Prostate gland (tissue), 2 donors: ENCODE measurements at regions not wholly inside any gene's neighbourhood (a gene's known extent, or its start where the extent isn't known, plus 50 kb on each side); places are given as distances from the start of the nearest gene placed in this dataset.
"Not testable (repeated sequence)": the region's sequence is repeated elsewhere in the genome, so short reads cannot be mapped to it uniquely, and the experiment has no call there.

Experiments
- DNase-seq: peaks from one replicate; pipeline ENCODE4 v3.0.0-alpha.2; 2019; ENCODE audit warnings: low spot score
- H3K27ac ChIP-seq, 2 donors: fragments of 200-600 bp; sonication (generic); 2 replicates each; pipeline ENCODE4 v1.5.1; 2017 to 2019
- H3K27me3 ChIP-seq: fragments of 200-600 bp; sonication (generic); replicated peaks from 2 replicates; pipeline ENCODE4 v1.5.1; 2019; ENCODE audit not compliant: insufficient read depth
- H3K36me3 ChIP-seq, 2 donors: fragments of 200-600 bp; sonication (generic); 1 replicate in 1 of 2; 2 replicates in 1 of 2; pipeline versions ENCODE4 v1.5.1 to v1.8.1; 2017 to 2019
- H3K4me1 ChIP-seq: fragments of 200-600 bp; sonication (generic); replicated peaks from 2 replicates; pipeline ENCODE4 v1.5.1; 2019
- H3K4me3 ChIP-seq, 2 donors: fragments of 200-600 bp; sonication (generic); 2 replicates each; pipeline ENCODE4 v1.5.1; 2017 to 2019
- H3K9me3 ChIP-seq: fragments of 200-600 bp; sonication (generic); 2 replicates; pipeline ENCODE4 v1.5.1; 2017
- CTCF ChIP-seq, 4 experiments: fragments of 200-600 bp in 2 of 4; fragments of 450-650 bp in 2 of 4; sonication (generic) in 2 of 4; IDR thresholded peaks; 1 replicate in 3 of 4; 2 replicates in 1 of 4; pipeline ENCODE4 v1.5.1; 2016 to 2019; ENCODE audit warnings: antibody characterized with exemption in 4 of 4, mild to moderate bottlenecking in 2 of 4, moderate library complexity in 2 of 4
- POLR2A ChIP-seq: fragments of 450-650 bp; IDR thresholded peaks from one replicate; pipeline ENCODE4 v1.6.1; 2016; ENCODE audit warnings: antibody characterized with exemption, mild to moderate bottlenecking
- POLR2AphosphoS5 ChIP-seq: sonication (generic); formaldehyde crosslinking; IDR thresholded peaks from one replicate; pipeline ENCODE4 v1.6.1; 2017; ENCODE audit warnings: antibody characterized with exemption
- WGBS: methylation state at CpG from one replicate; pipeline ENCODE4 v1.1.5; 2018; 5-methylcytosine and 5-hydroxymethylcytosine counted together
- intact Hi-C: fragments of 100-400 bp; cut with DNase I; formaldehyde crosslinking; loops from one replicate; pipeline ENCODE4 v1.14.2; 2022

- H3K27me3 ChIP-seq, result no peaks in the 10 kb centered on the region
- WGBS, result 73% methylated on average over 5 of the region's 5 CpGs
- H3K4me3 ChIP-seq, result no peak overlapping the region
- H3K4me1 ChIP-seq, result no peaks in the 10 kb centered on the region
- TF ChIP-seq CTCF (IDR thresholded peaks at IDR 0.05), result no peak
- no peak for TF ChIP-seq POLR2A
- TF ChIP-seq POLR2AphosphoS5, result no peak
- no peaks in the 10 kb centered on the region for H3K36me3 ChIP-seq
- DNase-seq, result no peak
- no peaks in the 10 kb centered on the region for H3K9me3 ChIP-seq
- intact Hi-C loops, result no loop called here
- H3K27ac ChIP-seq, result no peak overlapping the region
These were observed 148.8 kb upstream of the NRP1 start for GRCh38 chr10:33483124-33483815.

GRCh38 chr10:33482486-33482885 is 148.0 kb upstream of the NRP1 start:
- no peak overlapping the region for H3K4me3 ChIP-seq
- TF ChIP-seq POLR2A (no peak), CTCF (IDR thresholded peaks at IDR 0.05) (no peak), POLR2AphosphoS5 (no peak)
- H3K27me3 ChIP-seq, result no peaks in the 10 kb centered on the region
- DNase-seq, result no peak
- no peaks in the 10 kb centered on the region for H3K36me3 ChIP-seq
- no peak overlapping the region for H3K27ac ChIP-seq
- 76% methylated on average over 5 of the region's 5 CpGs for WGBS
- H3K9me3 ChIP-seq, result no peaks in the 10 kb centered on the region
- H3K4me1 ChIP-seq, result no peaks in the 10 kb centered on the region
- intact Hi-C loops, result no loop called here

- no peak for DNase-seq
- WGBS, result 100% methylated on average over 1 of the region's 1 CpG
- intact Hi-C loops, result no loop called here
- H3K36me3 ChIP-seq, result no peaks in the 10 kb centered on the region
- no peak overlapping the region for H3K4me3 ChIP-seq
- no peaks in the 10 kb centered on the region for H3K27me3 ChIP-seq
- H3K9me3 ChIP-seq, result no peaks in the 10 kb centered on the region
- no peaks in the 10 kb centered on the region for H3K4me1 ChIP-seq
- H3K27ac ChIP-seq, result no peak overlapping the region
- no peak for TF ChIP-seq POLR2AphosphoS5
- TF ChIP-seq POLR2A, result no peak
- no peak for TF ChIP-seq CTCF (IDR thresholded peaks at IDR 0.05)
These were observed 146.7 kb upstream of the NRP1 start for GRCh38 chr10:33481184-33481583.

- H3K4me1 ChIP-seq, H3K27ac ChIP-seq, DNase-seq, H3K9me3 ChIP-seq, intact Hi-C loops, H3K4me3 ChIP-seq, H3K27me3 ChIP-seq, H3K36me3 ChIP-seq: not testable (repeated sequence)
- 90% methylated on average over 24 of the region's 24 CpGs for WGBS
These were observed 145.9 kb upstream of the NRP1 start for GRCh38 chr10:33480417-33480816.

- H3K4me3 ChIP-seq, result no peak overlapping the region
- H3K9me3 ChIP-seq, result no peaks in the 10 kb centered on the region
- intact Hi-C loops, result no loop called here
- H3K27me3 ChIP-seq, result no peaks in the 10 kb centered on the region
- H3K4me1 ChIP-seq, result no peaks in the 10 kb centered on the region
- no peak for TF ChIP-seq POLR2A
- TF ChIP-seq CTCF (IDR thresholded peaks at IDR 0.05), result no peak
- TF ChIP-seq POLR2AphosphoS5, result no peak
- no peak for DNase-seq
- H3K36me3 ChIP-seq, result no peaks in the 10 kb centered on the region
- H3K27ac ChIP-seq, result no peak overlapping the region
- 64% methylated on average over 5 of the region's 5 CpGs for WGBS
These were observed 144.2 kb upstream of the NRP1 start for GRCh38 chr10:33478675-33479125.
